ENCODE measurements at regions not wholly inside any gene's neighbourhood (a gene's known extent, or its start where the extent isn't known, plus 50 kb on each side); places are given as distances from the start of the nearest gene placed in this dataset.

- Histone ChIP-seq H3K4me3 (no peak overlapping the region), H3K9me3 (no peaks in the 10 kb centered on the region), H3K4me2 (no peak overlapping the region), H3K27ac (no peak overlapping the region), H3K4me1 (no peaks in the 10 kb centered on the region)
- ChIA-PET CTCF (no interaction called here), POLR2A (no interaction called here)
- no peak for TF ChIP-seq BCL3 (IDR thresholded peaks at IDR 0.05)
- TF ChIP-seq HEYL (CRISPR knock-in tag; IDR thresholded peaks at IDR 0.05), result no peak
- no peak for TF ChIP-seq JUN (IDR thresholded peaks at IDR 0.05)
- TF ChIP-seq MAFK (IDR thresholded peaks at IDR 0.05; ENCODE audit: partially characterized antibody), result no peak
- no peak for TF ChIP-seq HOXB5 (CRISPR knock-in tag; IDR thresholded peaks at IDR 0.05)
- TF ChIP-seq HDAC2 (IDR thresholded peaks at IDR 0.05), result no peak
- no peak for TF ChIP-seq RCOR1 (IDR thresholded peaks at IDR 0.05; ENCODE audit: low read depth, low read length)
- no peak for TF ChIP-seq HOXA7 (CRISPR knock-in tag; IDR thresholded peaks at IDR 0.05)
- no peak for TF ChIP-seq JUNB (IDR thresholded peaks at IDR 0.05)
- no peak for TF ChIP-seq NPAS2 (CRISPR knock-in tag; IDR thresholded peaks at IDR 0.05; ENCODE audit: borderline replicate concordance)
- TF ChIP-seq HES2 (IDR thresholded peaks at IDR 0.05), result no peak
- no peak for TF ChIP-seq ATOH8 (CRISPR knock-in tag; IDR thresholded peaks at IDR 0.05; ENCODE audit: low read depth)
- TF ChIP-seq EHF (CRISPR knock-in tag; IDR thresholded peaks at IDR 0.05), result no peak
- no peak for TF ChIP-seq PHF8 (IDR thresholded peaks at IDR 0.05; ENCODE audit: borderline replicate concordance, low read depth)
- no peak for TF ChIP-seq CEBPB (IDR thresholded peaks at IDR 0.05)
- TF ChIP-seq CHD2 (IDR thresholded peaks at IDR 0.05; ENCODE audit: low read length, partially characterized antibody), result no peak
- no peak for TF ChIP-seq EP300 (IDR thresholded peaks at IDR 0.05)
- no peak for TF ChIP-seq MYC (IDR thresholded peaks at IDR 0.05; ENCODE audit: borderline replicate concordance, low read length)
- no peak for TF ChIP-seq TFCP2L1 (CRISPR knock-in tag; IDR thresholded peaks at IDR 0.05)
- DNase-seq (ENCODE audit: low read depth in 1 of 2, low spot score in 1 of 2) (no peak), FAIRE-seq (no peak), ATAC-seq (no peak)
- 25% methylated on average over 3 of the region's 3 CpGs for WGBS (ENCODE audit: missing lambda C conversion rate)
These were observed 555.3 kb upstream of the MAP3K7 start for GRCh38 chr6:91142154-91142553.

- no peak for DNase-seq (ENCODE audit: low read depth in 1 of 2, low spot score in 1 of 2)
- CTCF ChIA-PET, result no interaction called here
- no peaks in the 10 kb centered on the region for H3K4me1 ChIP-seq
- H3K9me3 ChIP-seq, result no peaks in the 10 kb centered on the region
- WGBS (ENCODE audit: missing lambda C conversion rate), result 8% methylated on average over 3 of the region's 3 CpGs
- no peak overlapping the region for H3K4me2 ChIP-seq
- no peak overlapping the region for H3K4me3 ChIP-seq
- ATAC-seq, result no peak
- no peak for TF ChIP-seq ELK1 (IDR thresholded peaks at IDR 0.05; ENCODE audit: low read depth, low read length)
- TF ChIP-seq HEYL (CRISPR knock-in tag; IDR thresholded peaks at IDR 0.05), result no peak
- TF ChIP-seq ZSCAN20 (CRISPR knock-in tag; IDR thresholded peaks at IDR 0.05), result no peak
- TF ChIP-seq RCOR1 (IDR thresholded peaks at IDR 0.05; ENCODE audit: low read depth, low read length), result no peak
- TF ChIP-seq MYC (IDR thresholded peaks at IDR 0.05; ENCODE audit: borderline replicate concordance, low read length), result no peak
- no peak for TF ChIP-seq BHLHE40 (IDR thresholded peaks at IDR 0.05; ENCODE audit: low read depth, low read length)
- no peak for TF ChIP-seq ZC3H11A (IDR thresholded peaks at IDR 0.05)
- TF ChIP-seq FOXS1 (CRISPR knock-in tag; IDR thresholded peaks at IDR 0.05), result no peak
- TF ChIP-seq JUN (IDR thresholded peaks at IDR 0.05), result no peak
- no peak for FAIRE-seq
- POLR2A ChIA-PET, result no interaction called here
- no peak overlapping the region for H3K27ac ChIP-seq
These were observed 554.5 kb upstream of the MAP3K7 start for GRCh38 chr6:91141346-91141745.
